Tibial nerve (tissue), 4 donors: ENCODE measurements at regions not wholly inside any gene's neighbourhood (a gene's known extent, or its start where the extent isn't known, plus 50 kb on each side); places are given as distances from the start of the nearest gene placed in this dataset.

ENCODE experiments used
- DNase-seq, 2 donors: peaks; one replicate each; pipeline ENCODE4 v3.0.0-alpha.2; 2019; ENCODE audit warnings: low spot score in 2 of 2
- H3K27ac ChIP-seq, 4 donors: fragments of 200-600 bp; sonication (generic) in 3 of 4; one replicate each; pipeline ENCODE4 v1.5.1; 2017 to 2019; ENCODE audit warnings: mild to moderate bottlenecking in 1 of 4
- H3K27me3 ChIP-seq, 2 donors: fragments of 200-600 bp; sonication (generic) in 1 of 2; one replicate each; pipeline versions ENCODE4 v1.5.1 to v1.6.0; 2017 to 2019
- H3K36me3 ChIP-seq, 3 donors: fragments of 200-600 bp; sonication (generic); one replicate each; pipeline ENCODE4 v1.5.1; 2018 to 2019
- H3K4me1 ChIP-seq, 4 donors: fragments of 200-600 bp; sonication (generic) in 3 of 4; one replicate each; pipeline ENCODE4 v1.5.1; 2017 to 2019
- H3K4me3 ChIP-seq, 4 donors: fragments of 200-600 bp; sonication (generic) in 3 of 4; one replicate each; pipeline ENCODE4 v1.5.1; 2017 to 2019; ENCODE audit warnings: mild to moderate bottlenecking in 1 of 4, moderate library complexity in 1 of 4
- H3K9me3 ChIP-seq, 4 donors: fragments of 200-600 bp; sonication (generic) in 3 of 4; one replicate each; pipeline ENCODE4 v1.5.1; 2017 to 2019
- EP300 ChIP-seq, 2 donors: sonication (generic); formaldehyde crosslinking; IDR thresholded peaks; one replicate each; pipeline ENCODE4 v1.6.1; 2017; ENCODE audit warnings: antibody characterized with exemption in 2 of 2, mild to moderate bottlenecking in 1 of 2
- POLR2A ChIP-seq, 2 donors: fragments of 450-650 bp; IDR thresholded peaks; one replicate each; pipeline ENCODE4 v1.6.1; 2017; ENCODE audit warnings: antibody characterized with exemption in 2 of 2, mild to moderate bottlenecking in 2 of 2, moderate library complexity in 2 of 2
- WGBS, 2 donors: methylation state at CpG; one replicate each; pipeline ENCODE4 v1.1.5; 2018; 5-methylcytosine and 5-hydroxymethylcytosine counted together
- TF ChIP-seq, protein P1 (sequence below), 5 experiments: fragments of 200-600 bp in 3 of 5; fragments of 450-650 bp in 2 of 5; sonication (generic) in 3 of 5; IDR thresholded peaks; one replicate each; pipeline ENCODE4 v1.5.1; 2016 to 2019; ENCODE audit warnings: antibody characterized with exemption in 5 of 5, mild to moderate bottlenecking in 3 of 5, moderate library complexity in 2 of 5

DNA sequence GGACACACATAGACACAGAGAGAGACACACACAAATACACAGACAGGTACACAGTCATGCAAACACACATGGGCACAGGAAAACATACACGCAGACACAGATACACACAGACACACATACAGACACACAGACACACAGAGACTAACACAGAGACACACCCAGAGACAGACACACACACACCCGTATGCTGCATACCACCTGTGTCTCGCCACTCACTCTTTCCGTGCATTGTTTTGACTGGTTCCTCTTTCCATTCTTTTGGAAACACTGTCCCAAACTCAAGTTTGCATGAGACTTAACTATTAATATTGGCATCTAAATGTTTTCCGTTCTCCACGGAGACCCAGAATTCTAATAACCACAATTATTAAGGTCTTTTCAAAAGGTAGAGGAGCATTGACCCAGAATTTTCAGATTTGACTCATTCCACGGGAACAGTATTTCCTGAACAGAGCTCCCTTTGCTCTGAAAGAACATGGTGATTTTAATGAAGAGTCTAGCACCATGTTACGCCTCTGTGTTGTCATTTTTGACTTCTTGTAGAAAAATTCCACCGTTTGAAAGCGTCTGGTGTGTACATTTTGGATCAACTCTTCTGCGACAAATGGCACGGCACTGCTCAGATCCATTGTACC, 141.2 kb upstream of the RNF32 start:
- H3K36me3 ChIP-seq, result no peaks in the 10 kb centered on the region
- DNase-seq, result no peak
- peaks cover 0 to 12% (median 0%) of the 10 kb centered on the region in 4 donors for H3K9me3 ChIP-seq
- no peak overlapping the region for H3K4me3 ChIP-seq
- TF ChIP-seq POLR2A (IDR thresholded peaks at IDR 0.05) (no peak), EP300 (IDR thresholded peaks at IDR 0.05) (no peak)
- TF ChIP-seq, protein P1, sequence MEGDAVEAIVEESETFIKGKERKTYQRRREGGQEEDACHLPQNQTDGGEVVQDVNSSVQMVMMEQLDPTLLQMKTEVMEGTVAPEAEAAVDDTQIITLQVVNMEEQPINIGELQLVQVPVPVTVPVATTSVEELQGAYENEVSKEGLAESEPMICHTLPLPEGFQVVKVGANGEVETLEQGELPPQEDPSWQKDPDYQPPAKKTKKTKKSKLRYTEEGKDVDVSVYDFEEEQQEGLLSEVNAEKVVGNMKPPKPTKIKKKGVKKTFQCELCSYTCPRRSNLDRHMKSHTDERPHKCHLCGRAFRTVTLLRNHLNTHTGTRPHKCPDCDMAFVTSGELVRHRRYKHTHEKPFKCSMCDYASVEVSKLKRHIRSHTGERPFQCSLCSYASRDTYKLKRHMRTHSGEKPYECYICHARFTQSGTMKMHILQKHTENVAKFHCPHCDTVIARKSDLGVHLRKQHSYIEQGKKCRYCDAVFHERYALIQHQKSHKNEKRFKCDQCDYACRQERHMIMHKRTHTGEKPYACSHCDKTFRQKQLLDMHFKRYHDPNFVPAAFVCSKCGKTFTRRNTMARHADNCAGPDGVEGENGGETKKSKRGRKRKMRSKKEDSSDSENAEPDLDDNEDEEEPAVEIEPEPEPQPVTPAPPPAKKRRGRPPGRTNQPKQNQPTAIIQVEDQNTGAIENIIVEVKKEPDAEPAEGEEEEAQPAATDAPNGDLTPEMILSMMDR (IDR thresholded peaks at IDR 0.05), result no peak
- H3K27ac ChIP-seq, result no peak overlapping the region
- no peaks in the 10 kb centered on the region for H3K4me1 ChIP-seq
- no peaks in the 10 kb centered on the region for H3K27me3 ChIP-seq
- WGBS, 2 donors, result 83 to 84% methylated on average over 12 of the region's 12 CpGs

DNA sequence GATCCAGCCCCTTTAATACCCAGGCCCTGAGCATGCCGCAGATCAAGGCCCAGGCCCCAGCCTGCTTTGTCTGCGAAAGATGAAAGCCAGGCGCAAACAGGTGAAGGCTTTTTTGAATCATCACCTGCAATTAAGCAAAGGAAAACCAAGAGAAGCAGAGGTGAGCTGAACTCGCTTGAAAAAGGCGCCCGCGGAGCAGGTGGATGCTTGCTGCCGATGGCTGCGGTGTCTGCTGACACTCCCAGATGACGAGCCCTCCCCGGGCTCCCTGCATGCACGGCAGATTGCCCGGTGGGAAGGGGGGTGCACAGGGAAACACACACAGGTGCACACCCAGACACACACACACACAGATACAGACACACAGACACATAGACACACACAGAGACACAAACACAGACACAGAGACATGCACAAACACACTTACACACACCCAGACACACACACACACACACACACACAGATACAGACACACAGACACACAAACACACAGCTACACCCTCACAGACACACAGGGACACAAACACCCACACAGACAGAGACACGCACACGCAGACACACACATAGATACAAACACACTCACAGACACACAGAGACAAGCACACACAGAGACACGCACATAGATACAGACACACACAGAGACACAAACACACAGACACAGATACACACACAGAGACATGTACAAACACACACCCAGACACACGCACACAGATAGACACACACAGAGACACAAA, 142.6 kb upstream of the RNF32 start:
- no peak overlapping the region for H3K4me3 ChIP-seq
- no peaks in the 10 kb centered on the region for H3K27me3 ChIP-seq
- no peak overlapping the region for H3K27ac ChIP-seq
- no peaks in the 10 kb centered on the region for H3K4me1 ChIP-seq
- no peaks in the 10 kb centered on the region for H3K36me3 ChIP-seq
- peaks cover 0 to 12% (median 0%) of the 10 kb centered on the region in 4 donors for H3K9me3 ChIP-seq
- no peak for DNase-seq
- 70 to 84% methylated on average over 16 to 17 of the region's 17 CpGs for WGBS, 2 donors
- TF ChIP-seq EP300 (IDR thresholded peaks at IDR 0.05) (no peak), POLR2A (IDR thresholded peaks at IDR 0.05) (no peak)
- TF ChIP-seq, protein P1 (IDR thresholded peaks at IDR 0.05), result no peak

DNA sequence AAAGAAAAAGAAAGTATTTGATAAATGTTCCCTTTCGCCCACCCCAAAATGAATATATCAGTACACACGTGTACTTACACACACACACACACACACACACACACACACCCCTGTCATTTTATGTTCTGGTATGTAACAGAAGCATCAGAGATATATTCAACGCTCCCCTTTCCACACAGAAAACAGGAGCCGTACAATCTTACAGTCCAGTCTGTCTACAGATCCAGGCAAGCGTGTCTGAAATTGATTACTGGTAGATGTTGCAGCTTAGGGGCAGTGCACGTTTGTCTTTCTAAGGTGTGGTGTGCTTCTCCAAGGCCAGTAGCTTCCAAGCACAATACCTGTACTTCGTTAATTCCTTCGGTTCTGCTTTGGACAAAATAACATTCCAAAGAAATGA, 143.7 kb upstream of the RNF32 start:
- H3K4me3 ChIP-seq, result no peak overlapping the region
- H3K9me3 ChIP-seq, result peaks cover 0 to 12% (median 0%) of the 10 kb centered on the region in 4 donors
- DNase-seq, result no peak
- H3K27me3 ChIP-seq, result no peaks in the 10 kb centered on the region
- no peaks in the 10 kb centered on the region for H3K36me3 ChIP-seq
- TF ChIP-seq, protein P1 (IDR thresholded peaks at IDR 0.05), result no peak
- TF ChIP-seq POLR2A (IDR thresholded peaks at IDR 0.05), result no peak
- TF ChIP-seq EP300 (IDR thresholded peaks at IDR 0.05), result no peak
- H3K27ac ChIP-seq, result no peak overlapping the region
- no peaks in the 10 kb centered on the region for H3K4me1 ChIP-seq
- WGBS, 2 donors, result 76 to 85% methylated on average over 8 of the region's 8 CpGs

DNA sequence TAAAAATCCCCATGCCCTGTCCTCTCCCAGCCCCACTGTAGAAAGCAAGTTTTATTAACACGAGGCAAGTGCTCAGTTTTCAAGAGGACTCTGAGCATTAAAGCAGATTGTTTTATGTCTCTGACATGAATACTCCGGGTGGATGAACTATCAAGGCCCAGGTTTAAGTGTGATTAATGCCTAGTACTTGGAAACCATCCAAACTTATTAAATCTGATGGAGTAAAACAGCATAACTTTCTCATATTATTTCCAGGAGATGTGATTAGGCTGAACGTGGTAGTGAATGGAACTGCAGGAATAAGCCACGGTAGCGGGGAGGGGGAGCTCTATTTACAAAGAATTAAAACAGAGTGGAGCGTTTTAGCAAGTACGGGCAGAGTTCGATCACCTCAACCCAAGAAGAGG, 144.2 kb upstream of the RNF32 start:
- H3K27ac ChIP-seq, result no peak overlapping the region
- WGBS, 2 donors, result 57 to 60% methylated on average over 8 of the region's 8 CpGs
- H3K27me3 ChIP-seq, result no peaks in the 10 kb centered on the region
- H3K4me3 ChIP-seq, result no peak overlapping the region
- no peak for TF ChIP-seq POLR2A (IDR thresholded peaks at IDR 0.05)
- TF ChIP-seq EP300 (IDR thresholded peaks at IDR 0.05), result no peak
- TF ChIP-seq, protein P1 (IDR thresholded peaks at IDR 0.05), result no peak
- H3K4me1 ChIP-seq, result no peaks in the 10 kb centered on the region
- no peak for DNase-seq
- H3K36me3 ChIP-seq, result no peaks in the 10 kb centered on the region
- peaks cover 0 to 10% (median 0%) of the 10 kb centered on the region in 4 donors for H3K9me3 ChIP-seq

DNA sequence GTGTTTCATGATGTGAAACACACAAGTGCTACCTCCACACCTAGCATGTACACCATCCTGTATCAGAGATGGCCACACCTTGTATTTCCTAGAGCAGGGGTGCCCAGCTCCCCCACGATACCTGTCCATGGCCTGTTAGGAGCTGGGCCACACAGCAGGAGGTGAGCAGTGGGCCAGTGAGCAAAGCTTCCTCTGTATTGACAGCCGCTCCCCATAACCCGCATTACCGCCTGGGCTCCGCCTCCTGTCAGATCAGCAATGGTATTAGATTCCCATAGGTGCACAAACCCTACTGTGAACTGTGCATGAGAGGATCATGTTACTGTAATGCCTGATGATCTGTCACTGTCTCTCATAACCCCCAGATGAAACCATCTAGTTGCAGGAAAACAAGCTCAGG, 145.6 kb upstream of the RNF32 start:
- no peak for DNase-seq
- TF ChIP-seq, protein P1 (IDR thresholded peaks at IDR 0.05), result no peak
- TF ChIP-seq POLR2A (IDR thresholded peaks at IDR 0.05), result no peak
- no peak for TF ChIP-seq EP300 (IDR thresholded peaks at IDR 0.05)
- 93 to 95% methylated on average over 5 of the region's 5 CpGs for WGBS, 2 donors

More for the DNA sequence above, 145.6 kb upstream of the RNF32 start:
- H3K36me3 ChIP-seq, result no peaks in the 10 kb centered on the region
- no peaks in the 10 kb centered on the region for H3K9me3 ChIP-seq
- H3K4me3 ChIP-seq, result no peak overlapping the region
- no peak overlapping the region for H3K27ac ChIP-seq
- no peaks in the 10 kb centered on the region for H3K27me3 ChIP-seq
- no peaks in the 10 kb centered on the region for H3K4me1 ChIP-seq
